C4-2B (cell line): ENCODE measurements at regions not wholly inside any gene's neighbourhood (a gene's known extent, or its start where the extent isn't known, plus 50 kb on each side); places are given as distances from the start of the nearest gene placed in this dataset.

Experiments
- ZFX ChIP-seq: fragments of 450-650 bp; IDR thresholded peaks from 2 replicates; pipeline ENCODE4 v1.6.1; 2017
- TF ChIP-seq, protein P1 (sequence below): fragments of 450-650 bp; conservative IDR thresholded peaks from 2 replicates; pipeline ENCODE4 v1.5.1; 2017; ENCODE audit warnings: mild to moderate bottlenecking

DNA sequence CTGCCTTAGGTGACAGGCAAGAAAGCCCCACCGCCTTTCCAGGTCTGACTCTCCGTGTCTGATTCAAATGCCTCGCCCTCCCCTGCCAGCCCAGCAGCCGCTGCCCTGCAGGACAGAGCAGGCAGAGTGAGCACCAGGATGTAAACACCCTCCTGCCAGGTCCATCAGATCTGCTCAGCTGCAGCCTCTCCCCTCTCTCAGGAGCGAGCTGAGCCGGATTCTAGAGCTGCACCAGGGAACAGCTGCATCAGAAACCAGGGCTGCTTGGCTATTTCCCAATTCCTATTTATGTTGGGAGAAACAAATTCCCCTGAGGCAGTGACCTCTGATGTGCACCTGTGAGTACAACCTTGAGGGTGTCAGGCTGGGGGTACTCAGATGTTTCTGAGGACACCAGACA lies 121.5 kb upstream of the ZMIZ1 start:
- TF ChIP-seq, protein P1, sequence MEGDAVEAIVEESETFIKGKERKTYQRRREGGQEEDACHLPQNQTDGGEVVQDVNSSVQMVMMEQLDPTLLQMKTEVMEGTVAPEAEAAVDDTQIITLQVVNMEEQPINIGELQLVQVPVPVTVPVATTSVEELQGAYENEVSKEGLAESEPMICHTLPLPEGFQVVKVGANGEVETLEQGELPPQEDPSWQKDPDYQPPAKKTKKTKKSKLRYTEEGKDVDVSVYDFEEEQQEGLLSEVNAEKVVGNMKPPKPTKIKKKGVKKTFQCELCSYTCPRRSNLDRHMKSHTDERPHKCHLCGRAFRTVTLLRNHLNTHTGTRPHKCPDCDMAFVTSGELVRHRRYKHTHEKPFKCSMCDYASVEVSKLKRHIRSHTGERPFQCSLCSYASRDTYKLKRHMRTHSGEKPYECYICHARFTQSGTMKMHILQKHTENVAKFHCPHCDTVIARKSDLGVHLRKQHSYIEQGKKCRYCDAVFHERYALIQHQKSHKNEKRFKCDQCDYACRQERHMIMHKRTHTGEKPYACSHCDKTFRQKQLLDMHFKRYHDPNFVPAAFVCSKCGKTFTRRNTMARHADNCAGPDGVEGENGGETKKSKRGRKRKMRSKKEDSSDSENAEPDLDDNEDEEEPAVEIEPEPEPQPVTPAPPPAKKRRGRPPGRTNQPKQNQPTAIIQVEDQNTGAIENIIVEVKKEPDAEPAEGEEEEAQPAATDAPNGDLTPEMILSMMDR: no peak
- no peak for TF ChIP-seq ZFX
